Natural killer cell (primary cell): ENCODE measurements at regions not wholly inside any gene's neighbourhood (a gene's known extent, or its start where the extent isn't known, plus 50 kb on each side); places are given as distances from the start of the nearest gene placed in this dataset.

Experiments used
- ATAC-seq, 3 donors: fragments of 150-1000 bp in 2 of 3; fragments of 200-7000 bp in 1 of 3; cut with Tn5 transposase; 1 replicate in 1 of 3; 2 replicates in 2 of 3; pipeline ENCODE4 v1.10.0; 2021; ENCODE audit warnings: mild to moderate bottlenecking in 2 of 3, moderate library complexity in 2 of 3
- DNase-seq, 2 donors: peaks; one replicate each; pipeline versions ENCODE4 v3.0.0 to v3.0.0-alpha.2; 2013 to 2021; ENCODE audit warnings: mixed read lengths in 1 of 2
- H3K27ac ChIP-seq: one replicate; pipeline ENCODE4 v1.5.1; 2013; ENCODE audit warnings: mild to moderate bottlenecking, low read length
- H3K27me3 ChIP-seq: one replicate; pipeline ENCODE4 v1.6.1; 2013; ENCODE audit warnings: low read length; ENCODE audit not compliant: control insufficient read depth, insufficient read depth
- H3K36me3 ChIP-seq: one replicate; pipeline ENCODE4 v1.6.1; 2013; ENCODE audit warnings: low read length; ENCODE audit not compliant: control insufficient read depth, insufficient read depth
- H3K4me1 ChIP-seq: one replicate; pipeline ENCODE4 v1.6.1; 2013; ENCODE audit warnings: low read length; ENCODE audit not compliant: control insufficient read depth, insufficient read depth
- H3K4me3 ChIP-seq: one replicate; pipeline ENCODE4 v1.5.1; 2013; ENCODE audit warnings: low read length
- H3K9me3 ChIP-seq: one replicate; pipeline ENCODE4 v1.6.1; 2013; ENCODE audit warnings: low read length; ENCODE audit not compliant: control insufficient read depth, insufficient read depth
- H3K27ac Mint-ChIP-seq, 2 donors: one replicate each; pipeline ENCODE4 v1.8.0; 2022; ENCODE audit warnings: mild to moderate bottlenecking in 2 of 2, mixed read lengths in 2 of 2, moderate library complexity in 1 of 2
- H3K27me3 Mint-ChIP-seq, 2 donors: one replicate each; pipeline ENCODE4 v1.8.0; 2022; ENCODE audit warnings: low read depth in 2 of 2, mixed read lengths in 2 of 2
- H3K36me3 Mint-ChIP-seq: one replicate; pipeline ENCODE4 v1.8.0; 2022; ENCODE audit warnings: mixed read lengths
- H3K4me1 Mint-ChIP-seq, 2 donors: one replicate each; pipeline ENCODE4 v1.8.0; 2022; ENCODE audit warnings: mixed read lengths in 2 of 2
- H3K4me3 Mint-ChIP-seq: one replicate; pipeline ENCODE4 v1.8.0; 2022; ENCODE audit warnings: mild to moderate bottlenecking, moderate library complexity, mixed read lengths
- H3K9me3 Mint-ChIP-seq, 2 donors: one replicate each; pipeline ENCODE4 v1.8.0; 2022; ENCODE audit warnings: mixed read lengths in 2 of 2
- WGBS: methylation state at CpG from one replicate; pipeline ENCODE4 v1.1.7; 2013; ENCODE audit warnings: missing lambda C conversion rate; ENCODE audit not compliant: insufficient coverage; 5-methylcytosine and 5-hydroxymethylcytosine counted together
- intact Hi-C: fragments of 100-400 bp; cut with micrococcal nuclease; formaldehyde crosslinking; loops from one replicate; pipeline ENCODE4 v1.14.2; 2022
- TF ChIP-seq, protein P1 (sequence below): fragments of 200-600 bp; IDR thresholded peaks from one replicate; pipeline ENCODE4 v1.8.0; 2022; ENCODE audit warnings: antibody characterized with exemption

GRCh38 chr10:128247576-128247975 lies 121.4 kb upstream of the MKI67 start:
- Mint-ChIP-seq H3K36me3 (no peaks in the 10 kb centered on the region), H3K27me3 (no peaks in the 10 kb centered on the region), H3K27ac (no peak overlapping the region), H3K9me3 (no peaks in the 10 kb centered on the region), H3K4me3 (no peak overlapping the region), H3K4me1 (no peaks in the 10 kb centered on the region)
- Histone ChIP-seq H3K4me3 (no peak overlapping the region), H3K27ac (no peak overlapping the region), H3K4me1 (no peaks in the 10 kb centered on the region), H3K36me3 (no peaks in the 10 kb centered on the region), H3K9me3 (no peaks in the 10 kb centered on the region), H3K27me3 (no peaks in the 10 kb centered on the region)
- TF ChIP-seq, protein P1, sequence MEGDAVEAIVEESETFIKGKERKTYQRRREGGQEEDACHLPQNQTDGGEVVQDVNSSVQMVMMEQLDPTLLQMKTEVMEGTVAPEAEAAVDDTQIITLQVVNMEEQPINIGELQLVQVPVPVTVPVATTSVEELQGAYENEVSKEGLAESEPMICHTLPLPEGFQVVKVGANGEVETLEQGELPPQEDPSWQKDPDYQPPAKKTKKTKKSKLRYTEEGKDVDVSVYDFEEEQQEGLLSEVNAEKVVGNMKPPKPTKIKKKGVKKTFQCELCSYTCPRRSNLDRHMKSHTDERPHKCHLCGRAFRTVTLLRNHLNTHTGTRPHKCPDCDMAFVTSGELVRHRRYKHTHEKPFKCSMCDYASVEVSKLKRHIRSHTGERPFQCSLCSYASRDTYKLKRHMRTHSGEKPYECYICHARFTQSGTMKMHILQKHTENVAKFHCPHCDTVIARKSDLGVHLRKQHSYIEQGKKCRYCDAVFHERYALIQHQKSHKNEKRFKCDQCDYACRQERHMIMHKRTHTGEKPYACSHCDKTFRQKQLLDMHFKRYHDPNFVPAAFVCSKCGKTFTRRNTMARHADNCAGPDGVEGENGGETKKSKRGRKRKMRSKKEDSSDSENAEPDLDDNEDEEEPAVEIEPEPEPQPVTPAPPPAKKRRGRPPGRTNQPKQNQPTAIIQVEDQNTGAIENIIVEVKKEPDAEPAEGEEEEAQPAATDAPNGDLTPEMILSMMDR: no peak
- DNase-seq (no peak), ATAC-seq (no peak)
- 89% methylated on average over 8 of the region's 8 CpGs for WGBS
- intact Hi-C loops: no loop called here

GRCh38 chr10:128254476-128254875 lies 128.3 kb upstream of the MKI67 start:
- no peaks in the 10 kb centered on the region for H3K36me3 Mint-ChIP-seq
- no peak overlapping the region for H3K4me3 ChIP-seq
- H3K4me3 Mint-ChIP-seq: no peak overlapping the region
- no peak overlapping the region for H3K27ac Mint-ChIP-seq
- TF ChIP-seq, protein P1: no peak
- 46% methylated on average over 2 of the region's 2 CpGs for WGBS
- intact Hi-C loops: no loop called here
- no peaks in the 10 kb centered on the region for H3K9me3 ChIP-seq
- ATAC-seq: no peak
- no peaks in the 10 kb centered on the region for H3K36me3 ChIP-seq
- H3K9me3 Mint-ChIP-seq: no peaks in the 10 kb centered on the region
- no peaks in the 10 kb centered on the region for H3K4me1 Mint-ChIP-seq
- no peak for DNase-seq
- no peaks in the 10 kb centered on the region for H3K4me1 ChIP-seq
- peaks cover 0 to 7% of the 10 kb centered on the region in 2 donors for H3K27me3 Mint-ChIP-seq
- H3K27ac ChIP-seq: no peak overlapping the region
- H3K27me3 ChIP-seq: no peaks in the 10 kb centered on the region

DNA sequence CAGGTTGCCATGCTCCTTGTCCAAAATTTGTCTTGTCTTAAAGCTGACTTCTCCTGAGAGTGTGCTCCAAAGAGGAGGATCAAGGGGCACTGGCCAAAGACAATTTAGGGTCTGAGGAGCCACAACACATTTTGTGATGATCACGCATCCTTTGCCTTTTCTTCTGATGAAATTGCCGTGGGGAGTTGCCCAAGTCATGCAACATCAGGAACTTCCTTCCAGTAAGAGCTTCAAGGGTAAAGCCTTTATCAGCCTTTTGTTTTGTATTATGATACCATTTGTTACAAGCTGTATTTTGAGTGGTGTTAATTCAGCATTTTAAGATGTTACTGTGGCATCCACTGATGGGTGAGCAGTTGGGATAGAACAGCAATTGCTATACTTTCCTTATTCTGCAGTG lies 131.2 kb upstream of the MKI67 start:
- WGBS: 93% methylated on average over 2 of the region's 2 CpGs
- Histone ChIP-seq H3K36me3 (no peaks in the 10 kb centered on the region), H3K4me1 (no peaks in the 10 kb centered on the region), H3K27ac (no peak overlapping the region), H3K9me3 (no peaks in the 10 kb centered on the region), H3K4me3 (no peak overlapping the region), H3K27me3 (no peaks in the 10 kb centered on the region)
- intact Hi-C loops: no loop called here
- ATAC-seq (no peak), DNase-seq (no peak)
- Mint-ChIP-seq H3K4me1 (no peaks in the 10 kb centered on the region), H3K27ac (no peak overlapping the region), H3K36me3 (no peaks in the 10 kb centered on the region), H3K27me3 (peaks cover 0 to 7% of the 10 kb centered on the region in 2 donors), H3K4me3 (no peak overlapping the region), H3K9me3 (no peaks in the 10 kb centered on the region)
- TF ChIP-seq, protein P1: no peak

GRCh38 chr10:128258421-128258976 lies 132.3 kb upstream of the MKI67 start:
- intact Hi-C loops: no loop called here
- no peaks in the 10 kb centered on the region for H3K9me3 ChIP-seq
- Mint-ChIP-seq H3K36me3 (no peaks in the 10 kb centered on the region), H3K4me1 (no peaks in the 10 kb centered on the region), H3K4me3 (no peak overlapping the region), H3K27ac (no peak overlapping the region), H3K9me3 (no peaks in the 10 kb centered on the region), H3K27me3 (peaks cover 0 to 8% of the 10 kb centered on the region in 2 donors)
- ATAC-seq: no peak
- no CpG with 5 or more reads among the region's 3 CpGs for WGBS
- no peaks in the 10 kb centered on the region for H3K4me1 ChIP-seq
- DNase-seq: no peak
- no peaks in the 10 kb centered on the region for H3K27me3 ChIP-seq
- no peak overlapping the region for H3K27ac ChIP-seq
- TF ChIP-seq, protein P1: no peak
- H3K4me3 ChIP-seq: no peak overlapping the region
- no peaks in the 10 kb centered on the region for H3K36me3 ChIP-seq
